Esophagus muscularis mucosa (tissue), 4 donors: ENCODE measurements at regions not wholly inside any gene's neighbourhood (a gene's known extent, or its start where the extent isn't known, plus 50 kb on each side); places are given as distances from the start of the nearest gene placed in this dataset.

Experiments used
- EP300 ChIP-seq: sonication (generic); formaldehyde crosslinking; IDR thresholded peaks from one replicate; pipeline ENCODE4 v1.6.1; 2017; ENCODE audit warnings: antibody characterized with exemption
- POLR2A ChIP-seq: fragments of 450-650 bp; IDR thresholded peaks from one replicate; pipeline ENCODE4 v1.6.1; 2017; ENCODE audit warnings: antibody characterized with exemption, moderate library complexity, mild to moderate bottlenecking, low read depth
- POLR2AphosphoS5 ChIP-seq, 2 donors: sonication (generic); formaldehyde crosslinking; IDR thresholded peaks; one replicate each; pipeline ENCODE4 v1.6.1; 2017; ENCODE audit warnings: antibody characterized with exemption in 2 of 2
- TF ChIP-seq, protein P1 (sequence below), 3 experiments: fragments of 200-600 bp in 2 of 3; fragments of 450-650 bp in 1 of 3; sonication (generic) in 2 of 3; IDR thresholded peaks; one replicate each; pipeline ENCODE4 v1.5.1; 2017 to 2019; ENCODE audit warnings: antibody characterized with exemption in 3 of 3, mild to moderate bottlenecking in 2 of 3, moderate library complexity in 1 of 3

DNA sequence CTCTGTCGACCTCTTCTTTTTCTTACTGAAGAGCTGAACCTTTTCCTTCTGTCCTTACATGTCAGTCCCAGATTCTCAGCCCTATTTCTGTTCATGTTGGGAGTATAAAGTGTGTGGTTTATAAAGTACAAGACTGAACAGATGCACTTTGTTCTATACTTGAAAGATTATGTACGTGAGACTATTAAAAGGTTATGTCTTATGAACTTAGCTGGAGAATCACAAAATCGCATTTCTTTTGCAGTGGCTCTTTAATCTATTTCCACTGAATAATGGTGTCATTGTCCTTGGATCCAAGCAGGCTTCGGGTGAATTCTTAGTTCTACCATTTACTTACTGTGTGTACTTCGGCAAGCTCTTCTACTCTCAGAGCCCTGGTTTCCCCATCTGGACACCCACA lies 558.4 kb downstream of the TMEM135 start:
- TF ChIP-seq POLR2AphosphoS5 (IDR thresholded peaks at IDR 0.05) (no peak), POLR2A (no peak), EP300 (no peak)
- TF ChIP-seq, protein P1, sequence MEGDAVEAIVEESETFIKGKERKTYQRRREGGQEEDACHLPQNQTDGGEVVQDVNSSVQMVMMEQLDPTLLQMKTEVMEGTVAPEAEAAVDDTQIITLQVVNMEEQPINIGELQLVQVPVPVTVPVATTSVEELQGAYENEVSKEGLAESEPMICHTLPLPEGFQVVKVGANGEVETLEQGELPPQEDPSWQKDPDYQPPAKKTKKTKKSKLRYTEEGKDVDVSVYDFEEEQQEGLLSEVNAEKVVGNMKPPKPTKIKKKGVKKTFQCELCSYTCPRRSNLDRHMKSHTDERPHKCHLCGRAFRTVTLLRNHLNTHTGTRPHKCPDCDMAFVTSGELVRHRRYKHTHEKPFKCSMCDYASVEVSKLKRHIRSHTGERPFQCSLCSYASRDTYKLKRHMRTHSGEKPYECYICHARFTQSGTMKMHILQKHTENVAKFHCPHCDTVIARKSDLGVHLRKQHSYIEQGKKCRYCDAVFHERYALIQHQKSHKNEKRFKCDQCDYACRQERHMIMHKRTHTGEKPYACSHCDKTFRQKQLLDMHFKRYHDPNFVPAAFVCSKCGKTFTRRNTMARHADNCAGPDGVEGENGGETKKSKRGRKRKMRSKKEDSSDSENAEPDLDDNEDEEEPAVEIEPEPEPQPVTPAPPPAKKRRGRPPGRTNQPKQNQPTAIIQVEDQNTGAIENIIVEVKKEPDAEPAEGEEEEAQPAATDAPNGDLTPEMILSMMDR (IDR thresholded peaks at IDR 0.05): no peak
